Activated CD4-positive, alpha-beta T cell treated with anti-CD3 and anti-CD28 coated beads, Interleukin-2, amount 50 U/mL, for 1 hour (primary cell): ENCODE measurements at regions not wholly inside any gene's neighbourhood (a gene's known extent, or its start where the extent isn't known, plus 50 kb on each side); places are given as distances from the start of the nearest gene placed in this dataset.

Source experiments
- DNase-seq: peaks from one replicate; pipeline ENCODE4 v3.0.0-alpha.2; 2020

- no peak for DNase-seq
These were observed 367.4 kb downstream of the FBXO15 start for GRCh38 chr18:73780218-73780617.

GRCh38 chr18:73778032-73778359, 369.6 kb downstream of the FBXO15 start:
- no peak for DNase-seq

- no peak for DNase-seq
These were observed 370.1 kb downstream of the FBXO15 start for GRCh38 chr18:73777356-73778031.

GRCh38 chr18:73774811-73775509, 372.7 kb downstream of the FBXO15 start:
- DNase-seq = no peak

- no peak for DNase-seq
These were observed 379.6 kb downstream of the FBXO15 start for GRCh38 chr18:73768043-73768442.

GRCh38 chr18:73766910-73767515, 380.6 kb downstream of the FBXO15 start:
- DNase-seq = no peak

- no peak for DNase-seq
These were observed 389.2 kb downstream of the FBXO15 start for GRCh38 chr18:73758446-73758845.

GRCh38 chr18:73756256-73757091, 391.2 kb downstream of the FBXO15 start:
- DNase-seq = no peak

GRCh38 chr18:73752965-73753364, 394.7 kb downstream of the FBXO15 start:
- no peak for DNase-seq

GRCh38 chr18:73752546-73752945, 395.1 kb downstream of the FBXO15 start:
- no peak for DNase-seq

- no peak for DNase-seq
These were observed 397.6 kb downstream of the FBXO15 start for GRCh38 chr18:73750052-73750451.

- no peak for DNase-seq
These were observed 398.3 kb downstream of the FBXO15 start for GRCh38 chr18:73749304-73749703.

GRCh38 chr18:73748731-73749130, 398.9 kb downstream of the FBXO15 start:
- DNase-seq = no peak

- no peak for DNase-seq
These were observed 401.5 kb downstream of the FBXO15 start for GRCh38 chr18:73746101-73746500.

- DNase-seq = no peak
These were observed 404.7 kb downstream of the FBXO15 start for GRCh38 chr18:73742957-73743356.

GRCh38 chr18:73741946-73742345, 405.7 kb downstream of the FBXO15 start:
- DNase-seq = no peak

- DNase-seq = no peak
These were observed 408.5 kb downstream of the FBXO15 start for GRCh38 chr18:73739098-73739497.

GRCh38 chr18:73737990-73738389, 409.6 kb downstream of the FBXO15 start:
- DNase-seq = no peak

GRCh38 chr18:73735836-73736235, 411.8 kb downstream of the FBXO15 start:
- no peak for DNase-seq

GRCh38 chr18:73733806-73734314, 413.8 kb downstream of the FBXO15 start:
- no peak for DNase-seq

GRCh38 chr18:73733376-73733775, 414.3 kb downstream of the FBXO15 start:
- DNase-seq = no peak

GRCh38 chr18:73728657-73729056, 419.0 kb downstream of the FBXO15 start:
- no peak for DNase-seq

- no peak for DNase-seq
These were observed 422.7 kb downstream of the FBXO15 start for GRCh38 chr18:73724958-73725357.
